K562 (cell line): ENCODE measurements at regions not wholly inside any gene's neighbourhood (a gene's known extent, or its start where the extent isn't known, plus 50 kb on each side); places are given as distances from the start of the nearest gene placed in this dataset.

Experiments
- CAMTA2 ChIP-seq: fragments of 250-450 bp; sonication (Bioruptor Pico); conservative IDR thresholded peaks from 2 replicates; pipeline ENCODE4 v1.5.1; 2022
- CEBPG ChIP-seq, 3 experiments: fragments of 200-800 bp in 1 of 3; sonication (Bioruptor generic) in 1 of 3; sonication (generic) in 1 of 3; formaldehyde crosslinking in 1 of 3; IDR thresholded peaks in 2 of 3; conservative IDR thresholded peaks in 1 of 3; 2 replicates each; pipeline versions ENCODE4 v1.6.1 to v1.8.0; 2016 to 2022; ENCODE audit warnings: missing compliant biosample characterization in 2 of 3, missing genetic modification characterization in 2 of 3, mild to moderate bottlenecking in 1 of 3, missing genetic modification reagents in 1 of 3
- FOSL1 ChIP-seq: fragments of 200-800 bp; sonication (Bioruptor generic); conservative IDR thresholded peaks from 2 replicates; pipeline ENCODE4 v1.6.1; 2016; ENCODE audit warnings: missing genetic modification characterization, missing compliant biosample characterization
- NCOA2 ChIP-seq, 2 experiments: fragments of 450-650 bp; IDR thresholded peaks; 2 replicates each; pipeline ENCODE4 v1.6.1; 2018; ENCODE audit warnings: mild to moderate bottlenecking in 2 of 2, moderate library complexity in 1 of 2; ENCODE audit not compliant: partially characterized antibody in 2 of 2
- NR2C2 ChIP-seq, 2 experiments: fragments of 200-800 bp in 1 of 2; sonication (Bioruptor generic) in 1 of 2; sonication (generic) in 1 of 2; formaldehyde crosslinking in 1 of 2; IDR thresholded peaks; 2 replicates each; pipeline versions ENCODE4 v1.6.1 to v1.8.0; 2016 to 2022; ENCODE audit warnings: mild to moderate bottlenecking in 1 of 2, missing compliant biosample characterization in 1 of 2, missing genetic modification characterization in 1 of 2, missing genetic modification reagents in 1 of 2
- POU5F1 ChIP-seq: fragments of 150-350 bp; IDR thresholded peaks from 2 replicates; pipeline ENCODE4 v1.6.1; 2014; ENCODE audit warnings: borderline replicate concordance, low read length, low read depth, mild to moderate bottlenecking; ENCODE audit not compliant: partially characterized antibody
- SIN3A ChIP-seq, 2 experiments: fragments of 150-350 bp in 1 of 2; IDR thresholded peaks; 2 replicates each; pipeline ENCODE4 v1.6.1; 2011 to 2016; ENCODE audit warnings: borderline replicate concordance in 2 of 2, low read depth in 2 of 2, low read length in 2 of 2, mild to moderate bottlenecking in 2 of 2, moderate library complexity in 2 of 2; ENCODE audit not compliant: control insufficient read depth in 1 of 2
- ZBTB17 ChIP-seq: fragments of 450-650 bp; formaldehyde crosslinking; IDR thresholded peaks from 2 replicates; pipeline ENCODE4 v1.4.0; 2020; ENCODE audit warnings: mild to moderate bottlenecking
- ZNF717 ChIP-seq: fragments of 250-450 bp; sonication (Bioruptor Pico); IDR thresholded peaks from 2 replicates; pipeline ENCODE4 v1.5.0; 2021
- TF ChIP-seq, protein P1 (sequence below): fragments of 450-650 bp; formaldehyde crosslinking; IDR thresholded peaks from 2 replicates; pipeline ENCODE4 v1.4.0; 2020; ENCODE audit warnings: mild to moderate bottlenecking, moderate library complexity
- TF ChIP-seq, protein P2 (sequence below): fragments of 250-450 bp; sonication (Bioruptor Pico); IDR thresholded peaks from 2 replicates; pipeline ENCODE4 v1.5.1; 2021; ENCODE audit warnings: mild to moderate bottlenecking

DNA sequence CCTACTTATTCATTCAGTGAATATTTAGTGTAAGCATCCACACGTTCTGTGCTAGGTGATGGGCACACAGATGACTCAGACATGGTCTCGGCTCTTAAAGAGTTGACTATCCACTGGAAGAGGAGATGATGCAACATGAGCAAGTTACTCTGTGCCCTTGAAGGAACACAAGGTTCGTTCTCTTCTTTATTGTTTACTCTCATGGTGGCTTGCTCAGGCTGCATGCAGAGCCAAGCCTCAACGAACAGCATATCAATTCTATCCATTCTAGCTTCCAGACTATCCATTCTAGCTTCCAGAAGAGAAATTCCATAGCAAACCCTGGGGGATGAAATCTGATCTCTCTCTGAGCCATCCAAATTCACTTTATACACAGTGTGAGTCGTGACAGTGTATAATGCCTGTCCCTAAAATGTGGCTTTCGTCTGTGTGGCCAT is 68.1 kb upstream of the CTAGE1 start (continued):
- TF ChIP-seq NCOA2 (IDR thresholded peaks at IDR 0.05; ENCODE audit: partially characterized antibody in 2 of 2) (no peak), CEBPG (CRISPR knock-in tag; IDR thresholded peaks at IDR 0.05) (peak; percentile 77), CEBPG (tag; conservative IDR thresholded peaks at IDR 0.05 in 1 of 2, IDR thresholded peaks at IDR 0.05 in 1 of 2) (peak; percentile 93 to 99), ZBTB17 (CRISPR knock-in tag) (no peak), NR2C2 (CRISPR knock-in tag; IDR thresholded peaks at IDR 0.05) (no peak), NR2C2 (tag; IDR thresholded peaks at IDR 0.05) (peak; percentile 33; the same call in 1 of the 2 replicates), SIN3A (IDR thresholded peaks at IDR 0.05; ENCODE audit: borderline replicate concordance in 2 of 2, control insufficient read depth in 1 of 2, low read depth in 2 of 2, low read length in 2 of 2) (no peak), POU5F1 (no peak), CAMTA2 (CRISPR knock-in tag) (no peak), ZNF717 (CRISPR knock-in tag) (no peak), FOSL1 (tag) (peak; percentile 86)
- TF ChIP-seq, protein P1, sequence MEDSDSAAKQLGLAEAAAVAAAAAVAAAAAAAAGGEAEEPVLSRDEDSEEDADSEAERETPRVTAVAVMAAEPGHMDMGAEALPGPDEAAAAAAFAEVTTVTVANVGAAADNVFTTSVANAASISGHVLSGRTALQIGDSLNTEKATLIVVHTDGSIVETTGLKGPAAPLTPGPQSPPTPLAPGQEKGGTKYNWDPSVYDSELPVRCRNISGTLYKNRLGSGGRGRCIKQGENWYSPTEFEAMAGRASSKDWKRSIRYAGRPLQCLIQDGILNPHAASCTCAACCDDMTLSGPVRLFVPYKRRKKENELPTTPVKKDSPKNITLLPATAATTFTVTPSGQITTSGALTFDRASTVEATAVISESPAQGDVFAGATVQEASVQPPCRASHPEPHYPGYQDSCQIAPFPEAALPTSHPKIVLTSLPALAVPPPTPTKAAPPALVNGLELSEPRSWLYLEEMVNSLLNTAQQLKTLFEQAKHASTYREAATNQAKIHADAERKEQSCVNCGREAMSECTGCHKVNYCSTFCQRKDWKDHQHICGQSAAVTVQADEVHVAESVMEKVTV (CRISPR knock-in tag): no peak
- TF ChIP-seq, protein P2, sequence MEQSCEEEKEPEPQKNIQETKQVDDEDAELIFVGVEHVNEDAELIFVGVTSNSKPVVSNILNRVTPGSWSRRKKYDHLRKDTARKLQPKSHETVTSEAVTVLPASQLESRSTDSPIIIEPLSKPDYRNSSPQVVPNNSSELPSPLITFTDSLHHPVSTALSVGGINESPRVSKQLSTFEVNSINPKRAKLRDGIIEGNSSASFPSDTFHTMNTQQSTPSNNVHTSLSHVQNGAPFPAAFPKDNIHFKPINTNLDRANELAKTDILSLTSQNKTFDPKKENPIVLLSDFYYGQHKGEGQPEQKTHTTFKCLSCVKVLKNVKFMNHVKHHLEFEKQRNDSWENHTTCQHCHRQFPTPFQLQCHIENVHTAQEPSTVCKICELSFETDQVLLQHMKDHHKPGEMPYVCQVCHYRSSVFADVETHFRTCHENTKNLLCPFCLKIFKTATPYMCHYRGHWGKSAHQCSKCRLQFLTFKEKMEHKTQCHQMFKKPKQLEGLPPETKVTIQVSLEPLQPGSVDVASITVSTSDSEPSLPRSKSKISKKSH: no peak
